PFSK-1 (cell line): ENCODE measurements at regions not wholly inside any gene's neighbourhood (a gene's known extent, or its start where the extent isn't known, plus 50 kb on each side); places are given as distances from the start of the nearest gene placed in this dataset.

Experiments
- FOXP2 ChIP-seq: optimal IDR thresholded peaks from 2 replicates; pipeline ENCODE3; 2011; ENCODE audit warnings: borderline replicate concordance, control low read depth, inconsistent platforms; ENCODE audit not compliant: insufficient read depth; ENCODE audit errors: extremely low read length, extremely low read depth
- POLR2AphosphoS5 ChIP-seq: IDR thresholded peaks from 2 replicates; pipeline ENCODE4 v1.6.1; 2012; ENCODE audit warnings: low read depth, mild to moderate bottlenecking, control low read depth, low read length, moderate library complexity
- SIN3A ChIP-seq: IDR thresholded peaks from 2 replicates; pipeline ENCODE4 v1.6.1; 2012; ENCODE audit warnings: mild to moderate bottlenecking, low read length, moderate library complexity, borderline replicate concordance; ENCODE audit not compliant: insufficient read depth
- TAF1 ChIP-seq: IDR thresholded peaks from 2 replicates; pipeline ENCODE4 v1.6.1; 2012; ENCODE audit warnings: low read length, control low read depth, borderline replicate concordance; ENCODE audit not compliant: insufficient read depth
- TF ChIP-seq, protein P1 (sequence below), 2 experiments: IDR thresholded peaks; 2 replicates each; pipeline versions ENCODE4 v1.6.1 to v1.8.0; 2011 to 2012; ENCODE audit warnings: low read depth in 2 of 2, low read length in 2 of 2, control low read depth in 1 of 2, inconsistent platforms in 1 of 2, mild to moderate bottlenecking in 1 of 2, moderate library complexity in 1 of 2; ENCODE audit not compliant: insufficient read depth in 1 of 2

DNA sequence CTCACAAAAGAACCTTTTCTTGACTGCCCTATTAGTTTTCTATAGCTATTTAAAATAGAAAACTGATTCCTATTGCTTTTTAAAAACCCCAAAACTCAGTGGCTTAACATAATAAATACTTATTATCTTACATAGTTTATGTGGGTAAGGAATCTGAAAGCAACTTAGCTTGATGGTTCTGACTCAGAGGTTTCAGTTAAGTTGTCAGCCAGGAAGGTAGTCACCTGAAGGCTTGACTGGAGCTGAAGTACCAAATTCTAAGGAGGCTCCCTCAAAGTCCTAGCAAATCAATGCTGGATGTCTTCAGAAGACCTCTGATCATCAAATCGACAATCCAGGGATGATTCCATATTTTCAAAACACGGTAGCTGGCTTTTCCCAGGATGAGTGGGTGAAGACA lies 546.6 kb upstream of the CDH2 start:
- TF ChIP-seq POLR2AphosphoS5 (no peak), TAF1 (no peak), FOXP2 (no peak), SIN3A (no peak)
- TF ChIP-seq, protein P1, sequence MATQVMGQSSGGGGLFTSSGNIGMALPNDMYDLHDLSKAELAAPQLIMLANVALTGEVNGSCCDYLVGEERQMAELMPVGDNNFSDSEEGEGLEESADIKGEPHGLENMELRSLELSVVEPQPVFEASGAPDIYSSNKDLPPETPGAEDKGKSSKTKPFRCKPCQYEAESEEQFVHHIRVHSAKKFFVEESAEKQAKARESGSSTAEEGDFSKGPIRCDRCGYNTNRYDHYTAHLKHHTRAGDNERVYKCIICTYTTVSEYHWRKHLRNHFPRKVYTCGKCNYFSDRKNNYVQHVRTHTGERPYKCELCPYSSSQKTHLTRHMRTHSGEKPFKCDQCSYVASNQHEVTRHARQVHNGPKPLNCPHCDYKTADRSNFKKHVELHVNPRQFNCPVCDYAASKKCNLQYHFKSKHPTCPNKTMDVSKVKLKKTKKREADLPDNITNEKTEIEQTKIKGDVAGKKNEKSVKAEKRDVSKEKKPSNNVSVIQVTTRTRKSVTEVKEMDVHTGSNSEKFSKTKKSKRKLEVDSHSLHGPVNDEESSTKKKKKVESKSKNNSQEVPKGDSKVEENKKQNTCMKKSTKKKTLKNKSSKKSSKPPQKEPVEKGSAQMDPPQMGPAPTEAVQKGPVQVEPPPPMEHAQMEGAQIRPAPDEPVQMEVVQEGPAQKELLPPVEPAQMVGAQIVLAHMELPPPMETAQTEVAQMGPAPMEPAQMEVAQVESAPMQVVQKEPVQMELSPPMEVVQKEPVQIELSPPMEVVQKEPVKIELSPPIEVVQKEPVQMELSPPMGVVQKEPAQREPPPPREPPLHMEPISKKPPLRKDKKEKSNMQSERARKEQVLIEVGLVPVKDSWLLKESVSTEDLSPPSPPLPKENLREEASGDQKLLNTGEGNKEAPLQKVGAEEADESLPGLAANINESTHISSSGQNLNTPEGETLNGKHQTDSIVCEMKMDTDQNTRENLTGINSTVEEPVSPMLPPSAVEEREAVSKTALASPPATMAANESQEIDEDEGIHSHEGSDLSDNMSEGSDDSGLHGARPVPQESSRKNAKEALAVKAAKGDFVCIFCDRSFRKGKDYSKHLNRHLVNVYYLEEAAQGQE (IDR thresholded peaks at IDR 0.05; ENCODE audit: insufficient read depth in 1 of 2, low read depth in 2 of 2, low read length in 2 of 2): no peak
